Coronary artery (tissue), 2 donors: ENCODE measurements at regions not wholly inside any gene's neighbourhood (a gene's known extent, or its start where the extent isn't known, plus 50 kb on each side); places are given as distances from the start of the nearest gene placed in this dataset.
"Not testable (repeated sequence)": the region's sequence is repeated elsewhere in the genome, so short reads cannot be mapped to it uniquely, and the experiment has no call there.

Experiments
- DNase-seq: peaks from one replicate; pipeline ENCODE4 v3.0.0-alpha.2; 2017; ENCODE audit warnings: low spot score
- H3K27ac ChIP-seq, 2 donors: fragments of 200-600 bp; sonication (generic); one replicate each; pipeline ENCODE4 v1.5.1; 2016 to 2019
- H3K4me3 ChIP-seq: fragments of 200-600 bp; sonication (generic); 2 replicates; pipeline ENCODE4 v1.5.1; 2016; ENCODE audit warnings: mild to moderate bottlenecking, moderate library complexity
- CTCF ChIP-seq: fragments of 200-600 bp; sonication (generic); IDR thresholded peaks from one replicate; pipeline ENCODE4 v1.5.1; 2019; ENCODE audit warnings: antibody characterized with exemption

- Histone ChIP-seq H3K4me3 (no peak overlapping the region), H3K27ac (no peak overlapping the region)
- no peak for DNase-seq
- TF ChIP-seq CTCF, result no peak
These were observed 63.4 kb downstream of the BARX1 start for GRCh38 chr9:93891549-93892310.

- TF ChIP-seq CTCF, result no peak
- no peak overlapping the region for H3K4me3 ChIP-seq
- no peak for DNase-seq
- H3K27ac ChIP-seq, result no peak overlapping the region
These were observed 64.1 kb downstream of the BARX1 start for GRCh38 chr9:93891050-93891449.

GRCh38 chr9:93890436-93890935 lies 64.7 kb downstream of the BARX1 start:
- DNase-seq, result no peak
- TF ChIP-seq CTCF, result no peak
- no peak overlapping the region for H3K27ac ChIP-seq
- H3K4me3 ChIP-seq, result no peak overlapping the region

- Histone ChIP-seq H3K4me3 (no peak overlapping the region), H3K27ac (no peak overlapping the region)
- TF ChIP-seq CTCF, result no peak
- no peak for DNase-seq
These were observed 68.2 kb downstream of the BARX1 start for GRCh38 chr9:93886911-93887310.

GRCh38 chr9:93884808-93885207 lies 70.3 kb downstream of the BARX1 start:
- Histone ChIP-seq H3K27ac (no peak overlapping the region), H3K4me3 (no peak overlapping the region)
- no peak for DNase-seq
- TF ChIP-seq CTCF, result no peak

GRCh38 chr9:93879662-93880407 lies 75.3 kb downstream of the BARX1 start:
- H3K27ac ChIP-seq, DNase-seq, H3K4me3 ChIP-seq: not testable (repeated sequence)

GRCh38 chr9:93875330-93875729 lies 79.8 kb downstream of the BARX1 start:
- Histone ChIP-seq H3K27ac (no peak overlapping the region), H3K4me3 (no peak overlapping the region)
- TF ChIP-seq CTCF, result no peak
- no peak for DNase-seq
